ENCODE measurements at regions not wholly inside any gene's neighbourhood (a gene's known extent, or its start where the extent isn't known, plus 50 kb on each side); places are given as distances from the start of the nearest gene placed in this dataset.
"Not testable (repeated sequence)": the region's sequence is repeated elsewhere in the genome, so short reads cannot be mapped to it uniquely, and the experiment has no call there.

- DNase-seq: no peak
These were observed 423.2 kb downstream of the PYDC2 start for GRCh38 chr3:191884132-191884531.

GRCh38 chr3:191889106-191889505 lies 428.1 kb downstream of the PYDC2 start:
- no peak for DNase-seq

- DNase-seq: peak; percentile 65
These were observed 428.8 kb downstream of the PYDC2 start for GRCh38 chr3:191889756-191890155.

GRCh38 chr3:191894406-191894805 lies 433.4 kb downstream of the PYDC2 start:
- DNase-seq: no peak

GRCh38 chr3:191901741-191902140 lies 440.8 kb downstream of the PYDC2 start:
- peak; percentile 41 for DNase-seq

- no peak for DNase-seq
These were observed 451.7 kb downstream of the PYDC2 start for GRCh38 chr3:191912616-191913204.

GRCh38 chr3:191915712-191916111 lies 454.7 kb downstream of the PYDC2 start:
- peak; percentile 15 for DNase-seq

GRCh38 chr3:191919491-191920026 lies 458.6 kb downstream of the PYDC2 start:
- DNase-seq: no peak

GRCh38 chr3:191922570-191922969 lies 461.6 kb downstream of the PYDC2 start:
- DNase-seq: no peak

GRCh38 chr3:191927183-191927817 lies 466.3 kb downstream of the PYDC2 start:
- not testable (repeated sequence) for DNase-seq

- DNase-seq: not testable (repeated sequence)
These were observed 467.0 kb downstream of the PYDC2 start for GRCh38 chr3:191927998-191928397.

GRCh38 chr3:191944835-191945234 lies 483.9 kb downstream of the PYDC2 start:
- no peak for DNase-seq

GRCh38 chr3:191952186-191952585 lies 491.2 kb downstream of the PYDC2 start:
- no peak for DNase-seq

GRCh38 chr3:191952609-191953008 lies 491.6 kb downstream of the PYDC2 start:
- DNase-seq: no peak

GRCh38 chr3:191958980-191959671 lies 498.2 kb downstream of the PYDC2 start:
- no peak for DNase-seq

- DNase-seq: no peak
These were observed 499.0 kb downstream of the PYDC2 start for GRCh38 chr3:191959876-191960413.

- no peak for DNase-seq
These were observed 500.1 kb downstream of the PYDC2 start for GRCh38 chr3:191961022-191961421.

GRCh38 chr3:191961529-191961928 lies 500.6 kb downstream of the PYDC2 start:
- DNase-seq: no peak

GRCh38 chr3:191962324-191962723 lies 501.4 kb downstream of the PYDC2 start:
- no peak for DNase-seq

GRCh38 chr3:191963182-191963581 lies 502.2 kb downstream of the PYDC2 start:
- DNase-seq: peak; percentile 78

GRCh38 chr3:191966556-191966955 lies 505.6 kb downstream of the PYDC2 start:
- no peak for DNase-seq

- no peak for DNase-seq
These were observed 507.3 kb downstream of the PYDC2 start for GRCh38 chr3:191968299-191968698.

- DNase-seq: no peak
These were observed 511.9 kb downstream of the PYDC2 start for GRCh38 chr3:191972714-191973398.

All from EL (cell line).